Fibroblast of the aortic adventitia (primary cell): ENCODE measurements at regions not wholly inside any gene's neighbourhood (a gene's known extent, or its start where the extent isn't known, plus 50 kb on each side); places are given as distances from the start of the nearest gene placed in this dataset.
"Not testable (repeated sequence)": the region's sequence is repeated elsewhere in the genome, so short reads cannot be mapped to it uniquely, and the experiment has no call there.

ENCODE experiments used
- DNase-seq: peaks from one replicate; pipeline ENCODE4 v3.0.0-alpha.2; 2010; ENCODE audit warnings: low read depth
- H3K4me3 ChIP-seq: 2 replicates; pipeline ENCODE4 v1.5.1; 2011; ENCODE audit warnings: low read depth, mild to moderate bottlenecking, control low read depth, low read length, moderate library complexity
- CTCF ChIP-seq: IDR thresholded peaks from 2 replicates; pipeline ENCODE4 v1.5.1; 2011; ENCODE audit warnings: mild to moderate bottlenecking, low read length, control low read depth, inconsistent platforms; ENCODE audit not compliant: insufficient read depth

GRCh38 chr10:65065278-65065677, 1544.1 kb downstream of the REEP3 start:
- no peak overlapping the region for H3K4me3 ChIP-seq
- no peak for TF ChIP-seq CTCF
- no peak for DNase-seq

- DNase-seq, result no peak
- no peak overlapping the region for H3K4me3 ChIP-seq
- no peak for TF ChIP-seq CTCF
Observed at GRCh38 chr10:65083222-65083621, 1562.0 kb downstream of the REEP3 start.

- no peak for DNase-seq
- no peak for TF ChIP-seq CTCF
- H3K4me3 ChIP-seq, result no peak overlapping the region
Observed at GRCh38 chr10:65090991-65091390, 1569.8 kb downstream of the REEP3 start.

GRCh38 chr10:65100146-65100545, 1578.9 kb downstream of the REEP3 start:
- no peak for DNase-seq
- no peak for TF ChIP-seq CTCF
- no peak overlapping the region for H3K4me3 ChIP-seq

- not testable (repeated sequence) for DNase-seq, H3K4me3 ChIP-seq
Observed at GRCh38 chr10:65100881-65101280, 1579.7 kb downstream of the REEP3 start.

GRCh38 chr10:65110009-65110408, 1588.8 kb downstream of the REEP3 start:
- H3K4me3 ChIP-seq, result no peak overlapping the region
- no peak for DNase-seq
- no peak for TF ChIP-seq CTCF

GRCh38 chr10:65111059-65111458, 1589.9 kb downstream of the REEP3 start:
- H3K4me3 ChIP-seq, DNase-seq: not testable (repeated sequence)

- no peak for TF ChIP-seq CTCF
- DNase-seq, result no peak
- H3K4me3 ChIP-seq, result no peak overlapping the region
Observed at GRCh38 chr10:65112573-65112972, 1591.4 kb downstream of the REEP3 start.
